ENCODE measurements at regions not wholly inside any gene's neighbourhood (a gene's known extent, or its start where the extent isn't known, plus 50 kb on each side); places are given as distances from the start of the nearest gene placed in this dataset.
"Not testable (repeated sequence)": the region's sequence is repeated elsewhere in the genome, so short reads cannot be mapped to it uniquely, and the experiment has no call there.

DNA sequence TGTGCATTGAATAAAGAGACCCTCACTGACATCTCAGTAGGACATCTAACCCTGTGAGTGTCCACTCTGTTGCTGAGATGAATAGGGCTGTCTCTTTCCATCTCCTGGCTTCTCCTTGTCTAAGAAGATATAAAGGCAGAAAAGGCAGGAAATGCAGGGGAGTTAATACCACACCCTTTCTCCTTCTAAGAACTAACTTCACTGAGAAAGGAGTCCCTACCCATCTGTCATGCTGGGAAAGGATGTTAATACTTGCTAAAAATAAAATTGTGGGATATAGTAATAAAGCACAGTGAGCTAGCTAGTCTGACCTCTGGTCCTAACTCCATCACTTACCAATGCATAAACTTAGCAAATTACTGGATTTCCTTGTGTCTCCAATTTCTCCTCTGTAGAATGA is 213.9 kb upstream of the FIGN start:
- no peak for DNase-seq (ENCODE audit: low read depth)
- no peak for FAIRE-seq
- Histone ChIP-seq H3K36me3 (ENCODE audit: control insufficient read depth, insufficient read depth, low read length) (no peaks in the 10 kb centered on the region), H3K27me3 (ENCODE audit: control insufficient read depth, insufficient read depth, low read length) (no peaks in the 10 kb centered on the region), H3K4me3 (ENCODE audit: low read depth, low read length) (no peak overlapping the region)
- TF ChIP-seq CTCF (IDR thresholded peaks at IDR 0.05; ENCODE audit: insufficient read depth, low read length, severe bottlenecking), result no peak

DNA sequence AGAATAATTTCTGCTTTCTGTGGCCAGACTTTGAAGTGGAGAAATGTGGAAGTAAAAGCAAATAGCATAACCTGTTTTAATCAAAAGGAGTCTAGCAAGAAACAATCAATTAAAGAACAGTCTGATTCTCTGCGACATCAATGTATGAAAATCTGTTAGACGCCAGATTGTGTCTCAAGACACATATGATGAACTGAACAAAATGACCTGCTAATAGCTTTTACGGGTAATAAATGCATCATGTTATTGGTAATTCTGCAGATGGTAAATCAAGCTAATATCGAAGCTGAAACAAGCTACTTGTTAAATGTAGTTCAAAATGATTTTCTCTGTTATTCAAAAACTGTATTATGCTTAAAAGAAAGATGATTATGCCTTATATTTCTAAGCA is 208.5 kb upstream of the FIGN start:
- Histone ChIP-seq H3K4me3 (ENCODE audit: low read depth, low read length) (no peak overlapping the region), H3K36me3 (ENCODE audit: control insufficient read depth, insufficient read depth, low read length) (no peaks in the 10 kb centered on the region), H3K27me3 (ENCODE audit: control insufficient read depth, insufficient read depth, low read length) (no peaks in the 10 kb centered on the region)
- no peak for TF ChIP-seq CTCF (IDR thresholded peaks at IDR 0.05; ENCODE audit: insufficient read depth, low read length, severe bottlenecking)
- DNase-seq (ENCODE audit: low read depth), result no peak
- FAIRE-seq, result no peak

DNA sequence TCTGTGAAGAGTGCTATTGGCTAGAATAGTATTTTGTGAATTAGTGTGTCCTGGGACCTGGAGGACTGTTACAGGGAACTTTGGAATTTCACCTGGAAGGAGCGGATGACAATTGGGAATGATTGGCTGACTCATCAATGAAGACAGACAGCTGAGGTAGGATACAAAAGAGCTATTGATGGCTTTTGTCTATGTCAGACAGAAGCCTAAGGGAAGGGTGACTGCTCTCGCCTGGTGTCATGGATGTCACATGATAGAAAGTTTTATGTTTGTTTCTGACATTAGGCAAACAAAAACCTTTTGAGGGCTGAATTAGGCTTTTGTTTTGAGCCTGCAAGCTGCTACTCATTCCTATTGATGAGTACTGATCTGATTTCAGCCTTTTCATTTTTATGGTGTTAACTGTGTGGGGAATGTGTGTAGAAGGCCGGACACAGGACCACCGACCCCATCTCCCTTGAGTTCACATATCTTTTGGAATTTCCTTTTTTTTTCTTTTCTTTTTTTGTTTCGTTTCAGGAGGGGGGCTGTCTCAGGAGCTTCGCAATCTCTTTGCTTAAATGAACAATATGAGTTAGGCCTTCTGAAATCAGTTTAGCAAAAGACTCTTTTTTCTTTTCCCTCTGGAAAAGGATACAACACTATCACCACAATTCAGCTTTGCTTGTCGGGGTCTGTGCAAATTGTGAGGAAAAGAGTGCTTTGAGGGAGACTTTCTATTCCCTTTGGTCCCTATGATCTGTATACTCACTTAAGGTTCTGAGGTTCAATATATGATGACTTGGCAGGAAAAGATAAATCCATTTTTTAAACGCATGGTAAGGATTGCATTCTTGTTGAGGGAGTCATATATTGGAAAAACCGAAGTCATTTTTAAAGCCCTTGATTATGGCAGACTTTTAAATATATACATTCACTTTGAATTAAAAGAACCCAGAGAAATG is 207.9 kb upstream of the FIGN start:
- no peak for TF ChIP-seq CTCF (IDR thresholded peaks at IDR 0.05; ENCODE audit: insufficient read depth, low read length, severe bottlenecking)
- no peaks in the 10 kb centered on the region for H3K27me3 ChIP-seq (ENCODE audit: control insufficient read depth, insufficient read depth, low read length)
- no peak for FAIRE-seq
- no peak for DNase-seq (ENCODE audit: low read depth)
- H3K4me3 ChIP-seq (ENCODE audit: low read depth, low read length), result no peak overlapping the region
- no peaks in the 10 kb centered on the region for H3K36me3 ChIP-seq (ENCODE audit: control insufficient read depth, insufficient read depth, low read length)

DNA sequence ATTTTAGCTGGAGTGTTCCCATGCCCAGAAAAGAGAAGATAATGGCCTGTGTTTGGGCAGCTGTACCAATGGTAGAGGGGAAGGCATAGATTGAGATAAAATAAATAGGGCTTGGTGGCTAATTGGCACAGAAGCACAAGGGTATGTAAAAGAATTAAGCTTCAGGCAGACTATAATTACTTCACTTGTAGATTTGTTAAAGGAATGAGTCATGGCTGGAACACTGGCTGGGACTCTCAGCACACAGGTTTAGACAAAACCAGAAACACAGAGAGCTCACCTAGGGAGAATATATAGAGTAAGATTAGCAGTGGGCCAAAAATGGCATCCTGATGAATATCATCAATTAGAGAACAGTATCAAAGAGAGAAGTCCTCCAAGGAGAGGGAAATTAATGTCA is 198.3 kb upstream of the FIGN start:
- no peaks in the 10 kb centered on the region for H3K27me3 ChIP-seq (ENCODE audit: control insufficient read depth, insufficient read depth, low read length)
- FAIRE-seq, result no peak
- H3K36me3 ChIP-seq (ENCODE audit: control insufficient read depth, insufficient read depth, low read length), result no peaks in the 10 kb centered on the region
- H3K4me3 ChIP-seq (ENCODE audit: low read depth, low read length), result no peak overlapping the region
- DNase-seq (ENCODE audit: low read depth), result peak; percentile 75
- TF ChIP-seq CTCF (IDR thresholded peaks at IDR 0.05; ENCODE audit: insufficient read depth, low read length, severe bottlenecking), result no peak

DNA sequence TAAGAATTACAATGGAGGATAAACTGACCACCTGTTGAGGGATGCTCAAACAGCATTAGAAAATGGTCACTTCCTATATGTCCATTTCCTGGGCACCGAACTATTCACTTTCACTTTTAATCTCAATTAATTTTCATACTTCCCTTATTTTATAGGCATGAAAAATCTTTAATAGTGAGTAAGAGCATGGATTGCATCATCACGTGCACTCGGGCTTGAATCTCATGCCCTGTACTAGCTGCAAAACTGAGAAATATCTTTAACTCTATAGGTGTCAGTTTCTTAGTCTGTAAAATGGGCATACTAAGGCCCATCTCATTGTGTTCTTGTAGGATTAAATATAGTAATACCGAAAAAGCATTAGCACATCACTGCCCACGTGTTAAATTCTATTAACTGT is 183.9 kb upstream of the FIGN start:
- no peak for TF ChIP-seq CTCF (IDR thresholded peaks at IDR 0.05; ENCODE audit: insufficient read depth, low read length, severe bottlenecking)
- DNase-seq (ENCODE audit: low read depth) (no peak), FAIRE-seq (no peak)
- H3K4me3 ChIP-seq (ENCODE audit: low read depth, low read length), result no peak overlapping the region
- no peaks in the 10 kb centered on the region for H3K27me3 ChIP-seq (ENCODE audit: control insufficient read depth, insufficient read depth, low read length)
- no peaks in the 10 kb centered on the region for H3K36me3 ChIP-seq (ENCODE audit: control insufficient read depth, insufficient read depth, low read length)

DNA sequence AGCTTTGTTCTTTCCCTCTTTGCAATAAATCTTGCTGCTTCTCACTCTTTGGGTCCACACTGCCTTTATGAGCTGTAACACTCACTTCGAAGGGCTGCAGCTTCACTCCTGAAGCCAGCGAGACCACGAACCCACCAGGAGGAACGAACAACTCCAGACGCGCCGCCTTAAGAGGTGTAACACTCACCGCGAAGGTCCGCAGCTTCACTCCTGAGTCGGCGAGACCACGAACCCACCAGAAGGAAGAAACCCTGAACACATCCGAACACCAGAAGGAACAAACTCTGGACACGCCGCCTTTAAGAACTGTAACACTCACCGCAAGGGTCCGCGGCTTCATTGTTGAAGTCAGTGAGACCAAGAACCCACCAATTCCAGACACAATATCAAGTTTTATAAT is 178.7 kb upstream of the FIGN start:
- not testable (repeated sequence) for FAIRE-seq; DNase-seq (ENCODE audit: low read depth); H3K36me3 ChIP-seq (ENCODE audit: control insufficient read depth, insufficient read depth, low read length)

DNA sequence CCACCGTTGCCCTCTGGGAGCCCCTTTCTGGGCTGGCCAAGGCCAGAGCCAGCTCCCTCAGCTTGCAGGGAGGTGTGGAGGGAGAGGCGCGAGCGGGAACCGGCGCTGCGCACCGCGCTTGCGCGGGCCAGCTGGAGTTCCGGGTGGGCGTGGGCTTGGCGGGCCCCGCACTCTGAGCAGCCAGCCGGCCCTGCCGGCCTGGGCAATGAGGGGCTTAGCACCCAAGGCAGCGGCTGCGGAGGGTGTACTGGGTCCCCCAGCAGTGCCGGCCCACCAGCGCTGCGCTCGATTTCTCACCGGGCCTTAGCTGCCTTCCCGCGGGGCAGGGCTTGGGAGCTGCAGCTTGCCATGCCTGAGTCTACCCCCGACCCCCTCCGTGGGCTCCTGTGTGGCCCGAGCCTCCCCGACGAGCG is 177.7 kb upstream of the FIGN start:
- not testable (repeated sequence) for H3K27me3 ChIP-seq (ENCODE audit: control insufficient read depth, insufficient read depth, low read length); H3K36me3 ChIP-seq (ENCODE audit: control insufficient read depth, insufficient read depth, low read length); FAIRE-seq; DNase-seq (ENCODE audit: low read depth); H3K4me3 ChIP-seq (ENCODE audit: low read depth, low read length)

More for the DNA sequence above, 178.7 kb upstream of the FIGN start:
- not testable (repeated sequence) for H3K4me3 ChIP-seq (ENCODE audit: low read depth, low read length); H3K27me3 ChIP-seq (ENCODE audit: control insufficient read depth, insufficient read depth, low read length)

Data from bronchial epithelial cell (primary cell).